ENCODE measurements at regions not wholly inside any gene's neighbourhood (a gene's known extent, or its start where the extent isn't known, plus 50 kb on each side); places are given as distances from the start of the nearest gene placed in this dataset.

GRCh38 chr4:167785523-167785922 lies 306.8 kb upstream of the ANXA10 start:
- H3K4me3 ChIP-seq (ENCODE audit: low read length), result no peak overlapping the region
- no peak for TF ChIP-seq CTCF (conservative IDR thresholded peaks at IDR 0.05; ENCODE audit: low read depth, low read length)
- no peak for DNase-seq (ENCODE audit: low read depth)

- H3K4me3 ChIP-seq (ENCODE audit: low read length), result no peak overlapping the region
- TF ChIP-seq CTCF (conservative IDR thresholded peaks at IDR 0.05; ENCODE audit: low read depth, low read length), result no peak
- no peak for DNase-seq (ENCODE audit: low read depth)
Measured at GRCh38 chr4:167786504-167786903, 305.8 kb upstream of the ANXA10 start.

GRCh38 chr4:167787231-167787630 lies 305.1 kb upstream of the ANXA10 start:
- no peak for DNase-seq (ENCODE audit: low read depth)
- H3K4me3 ChIP-seq (ENCODE audit: low read length), result no peak overlapping the region
- no peak for TF ChIP-seq CTCF (conservative IDR thresholded peaks at IDR 0.05; ENCODE audit: low read depth, low read length)

GRCh38 chr4:167802463-167803212 lies 289.7 kb upstream of the ANXA10 start:
- no peak for TF ChIP-seq CTCF (conservative IDR thresholded peaks at IDR 0.05; ENCODE audit: low read depth, low read length)
- H3K4me3 ChIP-seq (ENCODE audit: low read length), result no peak overlapping the region
- DNase-seq (ENCODE audit: low read depth), result no peak

GRCh38 chr4:167811958-167812357 lies 280.4 kb upstream of the ANXA10 start:
- no peak for DNase-seq (ENCODE audit: low read depth)
- no peak for TF ChIP-seq CTCF (conservative IDR thresholded peaks at IDR 0.05; ENCODE audit: low read depth, low read length)

GRCh38 chr4:167826281-167826680 lies 266.1 kb upstream of the ANXA10 start:
- H3K4me3 ChIP-seq (ENCODE audit: low read length), result no peak overlapping the region
- no peak for TF ChIP-seq CTCF (conservative IDR thresholded peaks at IDR 0.05; ENCODE audit: low read depth, low read length)
- DNase-seq (ENCODE audit: low read depth), result no peak

More at GRCh38 chr4:167811958-167812357, 280.4 kb upstream of the ANXA10 start:
- H3K4me3 ChIP-seq (ENCODE audit: low read length), result no peak overlapping the region

GRCh38 chr4:167831855-167832254 lies 260.5 kb upstream of the ANXA10 start:
- no peak for DNase-seq (ENCODE audit: low read depth)
- no peak overlapping the region for H3K4me3 ChIP-seq (ENCODE audit: low read length)
- no peak for TF ChIP-seq CTCF (conservative IDR thresholded peaks at IDR 0.05; ENCODE audit: low read depth, low read length)
